ENCODE measurements at regions not wholly inside any gene's neighbourhood (a gene's known extent, or its start where the extent isn't known, plus 50 kb on each side); places are given as distances from the start of the nearest gene placed in this dataset.

DNA sequence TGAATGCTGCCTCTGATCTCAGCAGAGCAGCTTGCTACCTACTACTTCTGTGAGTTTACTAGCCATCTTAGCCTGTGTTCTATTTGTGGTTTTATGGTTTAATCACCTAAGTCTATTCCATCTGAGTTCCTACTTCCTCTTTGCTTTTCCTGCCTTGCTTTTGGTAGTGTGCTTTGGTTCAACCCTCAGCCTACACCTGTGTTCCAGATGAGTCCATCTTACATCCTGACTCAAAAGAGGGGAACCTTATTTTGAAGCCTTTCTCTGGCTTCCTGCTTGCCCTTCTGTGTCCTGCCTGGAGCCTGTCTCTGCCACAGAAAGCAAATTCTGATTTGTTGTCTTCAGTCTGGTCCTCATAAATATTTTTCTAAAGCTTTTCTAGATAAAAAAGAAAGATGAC is 530.3 kb upstream of the MEX3C start:
- TF ChIP-seq, protein P1, sequence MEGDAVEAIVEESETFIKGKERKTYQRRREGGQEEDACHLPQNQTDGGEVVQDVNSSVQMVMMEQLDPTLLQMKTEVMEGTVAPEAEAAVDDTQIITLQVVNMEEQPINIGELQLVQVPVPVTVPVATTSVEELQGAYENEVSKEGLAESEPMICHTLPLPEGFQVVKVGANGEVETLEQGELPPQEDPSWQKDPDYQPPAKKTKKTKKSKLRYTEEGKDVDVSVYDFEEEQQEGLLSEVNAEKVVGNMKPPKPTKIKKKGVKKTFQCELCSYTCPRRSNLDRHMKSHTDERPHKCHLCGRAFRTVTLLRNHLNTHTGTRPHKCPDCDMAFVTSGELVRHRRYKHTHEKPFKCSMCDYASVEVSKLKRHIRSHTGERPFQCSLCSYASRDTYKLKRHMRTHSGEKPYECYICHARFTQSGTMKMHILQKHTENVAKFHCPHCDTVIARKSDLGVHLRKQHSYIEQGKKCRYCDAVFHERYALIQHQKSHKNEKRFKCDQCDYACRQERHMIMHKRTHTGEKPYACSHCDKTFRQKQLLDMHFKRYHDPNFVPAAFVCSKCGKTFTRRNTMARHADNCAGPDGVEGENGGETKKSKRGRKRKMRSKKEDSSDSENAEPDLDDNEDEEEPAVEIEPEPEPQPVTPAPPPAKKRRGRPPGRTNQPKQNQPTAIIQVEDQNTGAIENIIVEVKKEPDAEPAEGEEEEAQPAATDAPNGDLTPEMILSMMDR (IDR thresholded peaks at IDR 0.05), result no peak
- TF ChIP-seq EP300 (IDR thresholded peaks at IDR 0.05) (no peak), BHLHE40 (IDR thresholded peaks at IDR 0.05; ENCODE audit: low read depth, low read length) (no peak), POLR2A (IDR thresholded peaks at IDR 0.05; ENCODE audit: low read length) (no peak), EHMT2 (IDR thresholded peaks at IDR 0.05; ENCODE audit: low read depth) (no peak), RFX5 (IDR thresholded peaks at IDR 0.05) (no peak), HOXA7 (CRISPR knock-in tag; IDR thresholded peaks at IDR 0.05) (no peak), CBX2 (IDR thresholded peaks at IDR 0.05; ENCODE audit: borderline replicate concordance, low read depth) (no peak), CHD2 (IDR thresholded peaks at IDR 0.05; ENCODE audit: low read length, partially characterized antibody) (no peak), ZC3H11A (IDR thresholded peaks at IDR 0.05) (no peak), POLR2AphosphoS2 (conservative IDR thresholded peaks at IDR 0.05; ENCODE audit: low read length) (no peak)
- TF ChIP-seq, protein P2, sequence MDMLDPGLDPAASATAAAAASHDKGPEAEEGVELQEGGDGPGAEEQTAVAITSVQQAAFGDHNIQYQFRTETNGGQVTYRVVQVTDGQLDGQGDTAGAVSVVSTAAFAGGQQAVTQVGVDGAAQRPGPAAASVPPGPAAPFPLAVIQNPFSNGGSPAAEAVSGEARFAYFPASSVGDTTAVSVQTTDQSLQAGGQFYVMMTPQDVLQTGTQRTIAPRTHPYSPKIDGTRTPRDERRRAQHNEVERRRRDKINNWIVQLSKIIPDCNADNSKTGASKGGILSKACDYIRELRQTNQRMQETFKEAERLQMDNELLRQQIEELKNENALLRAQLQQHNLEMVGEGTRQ (IDR thresholded peaks at IDR 0.05), result no peak

Measured in A549 (cell line).